DOHH2 (cell line): ENCODE measurements at regions not wholly inside any gene's neighbourhood (a gene's known extent, or its start where the extent isn't known, plus 50 kb on each side); places are given as distances from the start of the nearest gene placed in this dataset.

Experiments
- EZH2phosphoT487 ChIP-seq: fragments of 200-600 bp; sonication (generic); IDR thresholded peaks from 2 replicates; pipeline ENCODE4 v1.6.1; 2017; ENCODE audit warnings: borderline replicate concordance, mild to moderate bottlenecking, antibody characterized with exemption, low read length, moderate library complexity, mixed read lengths
- TF ChIP-seq, protein P1 (sequence below): fragments of 200-600 bp; sonication (generic); IDR thresholded peaks from one replicate; pipeline ENCODE4 v1.5.1; 2014; ENCODE audit warnings: antibody characterized with exemption, mild to moderate bottlenecking, low read depth, low read length; ENCODE audit not compliant: poor library complexity, severe bottlenecking

DNA sequence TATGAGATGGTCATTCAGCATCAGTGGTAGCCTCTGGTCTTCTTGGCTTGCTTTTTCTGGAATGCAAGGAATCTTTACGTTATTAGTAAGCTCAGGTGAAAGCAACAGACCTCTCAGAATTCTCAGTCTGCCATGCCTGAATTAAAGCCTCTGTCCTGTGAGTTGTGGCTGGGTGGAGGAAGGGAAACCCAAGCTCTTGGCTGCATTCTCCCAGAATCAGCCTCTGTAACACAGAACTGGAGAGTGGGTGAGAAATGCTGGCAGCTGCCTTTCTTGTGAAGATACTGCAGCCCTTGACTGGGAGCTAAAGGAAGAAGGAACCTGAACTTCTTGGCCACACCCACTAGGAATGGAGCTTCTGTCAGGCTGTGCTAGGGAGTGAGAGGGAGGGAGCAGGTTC, 505.8 kb downstream of the EPHA3 start:
- TF ChIP-seq, protein P1, sequence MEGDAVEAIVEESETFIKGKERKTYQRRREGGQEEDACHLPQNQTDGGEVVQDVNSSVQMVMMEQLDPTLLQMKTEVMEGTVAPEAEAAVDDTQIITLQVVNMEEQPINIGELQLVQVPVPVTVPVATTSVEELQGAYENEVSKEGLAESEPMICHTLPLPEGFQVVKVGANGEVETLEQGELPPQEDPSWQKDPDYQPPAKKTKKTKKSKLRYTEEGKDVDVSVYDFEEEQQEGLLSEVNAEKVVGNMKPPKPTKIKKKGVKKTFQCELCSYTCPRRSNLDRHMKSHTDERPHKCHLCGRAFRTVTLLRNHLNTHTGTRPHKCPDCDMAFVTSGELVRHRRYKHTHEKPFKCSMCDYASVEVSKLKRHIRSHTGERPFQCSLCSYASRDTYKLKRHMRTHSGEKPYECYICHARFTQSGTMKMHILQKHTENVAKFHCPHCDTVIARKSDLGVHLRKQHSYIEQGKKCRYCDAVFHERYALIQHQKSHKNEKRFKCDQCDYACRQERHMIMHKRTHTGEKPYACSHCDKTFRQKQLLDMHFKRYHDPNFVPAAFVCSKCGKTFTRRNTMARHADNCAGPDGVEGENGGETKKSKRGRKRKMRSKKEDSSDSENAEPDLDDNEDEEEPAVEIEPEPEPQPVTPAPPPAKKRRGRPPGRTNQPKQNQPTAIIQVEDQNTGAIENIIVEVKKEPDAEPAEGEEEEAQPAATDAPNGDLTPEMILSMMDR: no peak
- TF ChIP-seq EZH2phosphoT487: no peak
